ENCODE measurements at regions not wholly inside any gene's neighbourhood (a gene's known extent, or its start where the extent isn't known, plus 50 kb on each side); places are given as distances from the start of the nearest gene placed in this dataset.

- DNase-seq (ENCODE audit: low read depth, low spot score), result no peak
- no peak overlapping the region for H3K4me3 ChIP-seq (ENCODE audit: low read depth, low read length)
- in situ Hi-C loops (cut with HindIII; ENCODE audit: low sequenced_read_pairs), result no loop called here
- TF ChIP-seq CTCF (IDR thresholded peaks at IDR 0.05; ENCODE audit: low read depth, low read length), result no peak
Measured at GRCh38 chr12:93180566-93180965, 197.2 kb upstream of the NUDT4 start.

GRCh38 chr12:93181409-93181965 lies 196.2 kb upstream of the NUDT4 start:
- no peak for DNase-seq (ENCODE audit: low read depth, low spot score)
- no peak overlapping the region for H3K4me3 ChIP-seq (ENCODE audit: low read depth, low read length)

GRCh38 chr12:93183940-93184671 lies 193.6 kb upstream of the NUDT4 start:
- DNase-seq (ENCODE audit: low read depth, low spot score), result no peak
- in situ Hi-C loops (cut with HindIII; ENCODE audit: low sequenced_read_pairs), result no loop called here
- no peak overlapping the region for H3K4me3 ChIP-seq (ENCODE audit: low read depth, low read length)
- no peak for TF ChIP-seq CTCF (IDR thresholded peaks at IDR 0.05; ENCODE audit: low read depth, low read length)

More at GRCh38 chr12:93181409-93181965, 196.2 kb upstream of the NUDT4 start:
- no peak for TF ChIP-seq CTCF (IDR thresholded peaks at IDR 0.05; ENCODE audit: low read depth, low read length)
- in situ Hi-C loops (cut with HindIII; ENCODE audit: low sequenced_read_pairs), result no loop called here

GRCh38 chr12:93184672-93185368 lies 192.9 kb upstream of the NUDT4 start:
- no peak for TF ChIP-seq CTCF (IDR thresholded peaks at IDR 0.05; ENCODE audit: low read depth, low read length)
- DNase-seq (ENCODE audit: low read depth, low spot score), result no peak
- in situ Hi-C loops (cut with HindIII; ENCODE audit: low sequenced_read_pairs), result no loop called here
- no peak overlapping the region for H3K4me3 ChIP-seq (ENCODE audit: low read depth, low read length)

- H3K4me3 ChIP-seq (ENCODE audit: low read depth, low read length), result no peak overlapping the region
- DNase-seq (ENCODE audit: low read depth, low spot score), result no peak
- in situ Hi-C loops (cut with HindIII; ENCODE audit: low sequenced_read_pairs), result no loop called here
- no peak for TF ChIP-seq CTCF (IDR thresholded peaks at IDR 0.05; ENCODE audit: low read depth, low read length)
Measured at GRCh38 chr12:93185369-93185741, 192.4 kb upstream of the NUDT4 start.

- in situ Hi-C loops (cut with HindIII; ENCODE audit: low sequenced_read_pairs), result no loop called here
- no peak for TF ChIP-seq CTCF (IDR thresholded peaks at IDR 0.05; ENCODE audit: low read depth, low read length)
- DNase-seq (ENCODE audit: low read depth, low spot score), result no peak
- H3K4me3 ChIP-seq (ENCODE audit: low read depth, low read length), result no peak overlapping the region
Measured at GRCh38 chr12:93186131-93186530, 191.6 kb upstream of the NUDT4 start.
